Cerebellar cortex (tissue), 1 donor: ENCODE measurements at regions not wholly inside any gene's neighbourhood (a gene's known extent, or its start where the extent isn't known, plus 50 kb on each side); places are given as distances from the start of the nearest gene placed in this dataset.

Experiments
- DNase-seq: peaks from one replicate; pipeline ENCODE4 v3.0.0-alpha.2; 2015; ENCODE audit warnings: low spot score

DNA sequence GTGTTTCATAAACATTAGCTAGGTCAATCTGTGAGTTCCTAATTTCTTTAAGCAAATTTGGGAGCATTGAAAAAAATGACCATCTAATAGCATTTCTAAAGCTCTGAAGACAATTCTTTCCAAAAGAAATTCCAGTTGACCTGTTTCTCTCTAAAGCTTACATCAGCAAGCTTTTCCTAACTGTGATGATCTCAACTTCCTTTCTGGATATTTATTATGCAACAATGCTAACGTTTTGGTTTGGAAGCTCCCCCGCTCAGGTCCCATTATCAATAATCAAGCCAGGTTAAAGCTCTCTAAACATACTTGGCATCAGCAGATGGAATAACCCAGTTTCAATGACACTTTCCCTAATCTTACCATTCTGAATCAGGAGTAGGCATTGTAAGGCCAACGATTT lies 196.3 kb upstream of the TANK start:
- no peak for DNase-seq

DNA sequence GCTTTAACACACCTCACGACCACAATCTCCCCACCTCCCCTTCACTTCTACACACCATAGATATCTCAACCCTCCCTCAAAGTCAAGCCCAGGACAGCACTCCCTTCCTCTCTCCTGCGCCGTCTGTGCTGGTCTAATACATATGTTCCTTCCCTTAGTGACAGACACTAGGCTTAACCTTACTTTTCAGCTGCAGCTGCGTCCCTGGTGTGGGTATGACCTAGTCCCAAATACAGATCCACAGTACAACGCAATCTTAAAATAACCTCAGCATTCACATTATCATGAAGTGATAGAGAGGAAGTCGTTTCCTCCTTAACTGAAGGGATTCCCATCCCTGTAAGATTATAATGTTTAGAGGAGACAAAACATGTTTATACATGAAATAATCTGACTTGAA lies 192.7 kb upstream of the TANK start:
- DNase-seq, result no peak

DNA sequence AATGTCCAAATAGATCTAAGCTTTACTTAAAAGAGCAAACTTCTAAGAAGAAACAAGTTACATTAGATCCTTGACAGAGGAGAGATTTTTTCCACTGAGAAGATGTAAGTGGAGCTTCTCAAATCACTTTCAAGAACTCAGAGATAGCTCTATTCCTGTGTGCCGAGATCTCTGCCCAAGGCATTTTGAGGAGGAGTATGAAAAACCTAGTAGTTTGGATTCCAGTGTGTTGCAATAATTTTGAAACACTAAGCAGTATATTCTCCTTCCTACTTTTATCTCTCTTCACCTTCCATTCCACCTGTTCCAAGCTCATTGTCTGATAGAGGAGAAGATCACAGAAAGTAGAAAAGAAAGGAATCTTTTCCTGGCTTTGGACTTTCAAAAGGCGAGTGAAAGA lies 192.0 kb upstream of the TANK start:
- DNase-seq, result no peak

GRCh38 chr2:160970052-160970965 lies 189.9 kb upstream of the TANK start:
- DNase-seq, result peak; percentile 27

DNA sequence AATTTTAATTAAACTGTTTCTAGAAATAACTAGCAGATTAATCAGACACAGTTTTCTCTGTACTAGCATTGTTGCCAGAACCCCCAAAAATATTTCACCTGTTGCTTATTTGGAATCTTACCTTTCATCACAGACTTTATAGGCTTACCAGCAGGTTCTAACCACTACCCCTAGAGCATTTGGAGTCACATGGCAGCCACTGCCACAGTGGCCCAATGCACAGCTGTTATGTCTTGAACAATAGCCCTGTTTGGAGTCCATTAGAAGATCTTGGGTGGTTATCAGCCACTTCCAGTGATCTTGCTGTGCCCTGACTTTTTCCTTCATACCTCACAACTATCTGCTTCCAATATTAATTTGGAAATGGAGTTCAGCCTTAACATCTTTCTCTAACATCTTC lies 186.2 kb upstream of the TANK start:
- DNase-seq, result no peak

DNA sequence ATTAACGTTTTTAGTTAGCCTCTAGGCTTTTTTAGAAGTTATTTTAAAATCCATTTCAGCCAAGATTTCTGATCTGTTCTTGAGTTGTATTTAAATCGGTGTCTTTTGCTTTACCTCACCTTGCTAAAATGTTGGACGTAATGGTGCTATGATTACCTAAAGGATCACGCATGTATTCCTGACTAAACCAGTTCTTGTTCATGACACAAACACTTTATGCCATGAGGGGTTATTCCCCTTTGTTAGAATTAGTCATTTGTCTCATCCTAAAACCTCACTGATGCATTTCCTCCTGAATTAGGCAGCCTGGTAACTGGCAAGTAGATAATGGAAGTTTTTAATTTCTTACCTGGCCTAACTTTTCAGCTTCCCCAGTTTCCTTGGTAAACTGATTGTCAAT lies 185.4 kb upstream of the TANK start:
- no peak for DNase-seq

DNA sequence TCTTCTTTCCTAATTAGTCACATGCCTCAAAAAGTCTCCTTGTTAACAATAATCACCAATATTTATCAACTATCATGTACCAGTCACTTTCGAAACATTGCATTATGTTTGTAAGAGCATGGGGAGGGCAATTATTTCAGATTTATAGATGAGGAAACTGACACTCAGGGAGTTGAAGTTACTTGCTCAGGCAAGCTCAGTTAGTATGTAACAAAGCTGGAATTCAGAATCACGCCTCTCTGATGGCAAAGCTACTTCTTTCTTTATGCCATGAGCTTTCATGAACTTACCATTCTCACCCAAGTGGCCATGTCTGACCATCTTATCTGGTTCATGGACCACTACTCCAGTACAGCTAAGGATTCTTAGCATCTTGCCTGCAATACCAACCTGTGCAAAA lies 183.4 kb upstream of the TANK start:
- no peak for DNase-seq

DNA sequence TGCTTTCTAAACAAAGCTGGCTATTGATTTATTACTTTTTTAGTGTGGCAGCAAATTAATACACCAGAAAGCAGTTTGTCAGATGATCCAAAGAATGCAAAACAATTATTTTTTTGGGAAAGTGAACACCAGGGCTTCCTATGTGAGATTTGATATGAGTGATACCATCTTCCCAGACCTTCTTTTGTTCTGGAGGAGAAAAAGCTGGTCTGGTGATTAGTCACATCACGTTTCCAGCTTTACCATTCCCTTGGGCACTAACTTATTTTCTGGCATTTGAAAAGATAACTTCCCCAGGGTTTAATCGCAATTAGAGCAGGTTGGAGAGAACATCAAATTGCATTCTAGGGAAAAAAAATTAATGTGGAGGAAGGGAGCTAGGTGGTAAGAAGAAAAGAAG lies 182.9 kb upstream of the TANK start:
- no peak for DNase-seq

GRCh38 chr2:160977854-160978253 lies 182.4 kb upstream of the TANK start:
- no peak for DNase-seq

GRCh38 chr2:160984426-160985077 lies 175.7 kb upstream of the TANK start:
- DNase-seq, result no peak

DNA sequence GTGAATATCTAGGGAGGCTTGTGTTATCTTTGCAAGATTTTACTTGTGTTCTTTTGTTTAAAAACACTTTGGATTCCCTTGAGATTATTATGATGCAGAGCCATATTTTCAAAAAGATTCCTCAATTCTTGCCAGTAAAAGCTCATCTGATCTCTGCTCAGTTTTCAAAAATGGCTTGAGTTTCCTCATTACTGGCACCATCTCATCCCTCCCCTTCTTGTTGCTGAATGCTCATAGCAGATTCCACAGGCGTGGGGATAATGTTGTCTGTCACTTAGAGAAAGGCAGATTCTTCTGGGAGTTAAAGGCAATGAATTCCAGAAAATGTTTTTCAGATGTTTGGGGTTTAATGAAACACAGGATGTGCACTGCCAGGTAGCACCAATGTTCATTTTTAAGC lies 170.4 kb upstream of the TANK start:
- DNase-seq, result no peak

GRCh38 chr2:160993654-160994061 lies 166.6 kb upstream of the TANK start:
- DNase-seq, result no peak

GRCh38 chr2:160994141-160995002 lies 165.9 kb upstream of the TANK start:
- DNase-seq, result peak; percentile 62

- no peak for DNase-seq
Measured at GRCh38 chr2:160996584-160996983, 163.6 kb upstream of the TANK start.

DNA sequence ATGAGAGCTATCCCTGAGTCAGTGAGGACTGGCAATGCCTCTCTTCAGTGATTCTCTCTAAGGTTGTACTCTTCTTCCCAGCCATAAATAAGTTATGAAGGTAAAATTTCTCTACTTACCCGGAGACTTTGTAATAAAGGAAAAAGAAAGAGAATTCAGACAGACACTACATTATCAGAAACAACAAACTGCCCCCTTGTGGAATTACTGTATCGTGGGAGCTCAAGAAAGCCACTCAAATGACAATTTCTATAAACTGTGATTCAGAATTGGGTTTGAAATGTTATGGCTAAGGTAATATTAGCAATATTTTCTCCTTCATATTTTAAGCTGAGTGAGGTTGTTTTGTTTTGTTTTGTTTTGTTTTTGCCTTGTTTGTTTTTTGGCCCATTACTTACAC lies 155.8 kb upstream of the TANK start:
- DNase-seq, result no peak

GRCh38 chr2:161005170-161005569 lies 155.1 kb upstream of the TANK start:
- no peak for DNase-seq

- DNase-seq, result no peak
Measured at GRCh38 chr2:161008311-161008710, 151.9 kb upstream of the TANK start.

- no peak for DNase-seq
Measured at GRCh38 chr2:161010503-161011015, 149.7 kb upstream of the TANK start.

- no peak for DNase-seq
Measured at GRCh38 chr2:161017780-161018470, 142.3 kb upstream of the TANK start.

DNA sequence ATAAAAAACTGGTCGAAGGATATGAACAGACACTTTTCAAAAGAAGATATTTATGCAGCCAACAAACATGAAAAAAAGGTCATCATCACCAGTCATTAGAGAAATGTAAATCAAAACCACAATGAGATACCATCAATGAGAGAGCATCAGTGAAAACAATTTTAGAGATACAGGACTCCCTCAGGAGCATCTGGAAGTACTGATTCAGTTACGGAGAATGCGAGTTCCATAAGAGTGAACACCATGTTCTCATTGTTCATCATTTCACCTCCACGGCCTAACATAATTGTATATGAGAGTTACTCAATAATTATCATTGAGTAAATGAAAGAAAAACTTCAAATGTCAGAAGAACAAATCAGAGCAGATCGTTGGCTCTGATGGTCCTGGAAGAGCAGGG lies 140.9 kb upstream of the TANK start:
- DNase-seq, result no peak

DNA sequence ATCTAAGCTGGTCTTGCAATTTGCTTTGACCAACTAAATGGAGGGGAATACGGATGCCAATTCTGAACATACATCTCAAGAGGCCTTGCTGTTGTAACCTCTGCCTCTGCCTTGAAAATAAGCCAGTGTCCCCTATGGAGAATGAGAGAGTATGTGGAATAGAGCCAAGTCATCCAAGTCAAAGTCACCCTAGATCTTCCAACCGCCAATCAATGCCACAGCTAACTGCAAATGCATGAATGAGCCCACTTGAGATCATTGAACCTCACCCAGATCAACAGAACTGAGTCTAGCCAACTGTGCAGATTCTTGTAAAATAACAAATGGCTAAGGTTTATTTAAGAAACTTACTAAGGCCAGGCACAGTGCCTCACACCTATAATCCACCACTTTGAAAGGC lies 139.8 kb upstream of the TANK start:
- DNase-seq, result no peak

DNA sequence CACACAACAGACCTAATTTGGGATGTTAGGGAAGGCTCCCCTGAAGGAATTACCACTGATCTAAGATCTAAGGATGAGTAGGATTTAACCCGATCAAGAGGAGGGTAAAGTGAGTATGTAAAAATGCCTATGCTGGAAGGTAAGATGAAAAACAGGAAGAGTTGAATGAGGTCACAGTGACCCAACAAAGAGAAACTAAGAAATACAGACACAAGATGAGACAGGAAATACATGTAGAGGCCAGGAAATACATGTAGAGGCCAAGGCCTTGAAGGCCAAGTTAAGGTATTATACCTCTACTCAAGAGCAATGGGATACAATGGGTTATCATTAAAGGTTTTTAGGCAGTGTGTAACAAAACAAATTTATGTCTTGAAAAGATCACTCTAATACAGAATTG lies 131.6 kb upstream of the TANK start:
- DNase-seq, result no peak
